Vagina (tissue), 2 donors: ENCODE measurements at regions not wholly inside any gene's neighbourhood (a gene's known extent, or its start where the extent isn't known, plus 50 kb on each side); places are given as distances from the start of the nearest gene placed in this dataset.
"Not testable (repeated sequence)": the region's sequence is repeated elsewhere in the genome, so short reads cannot be mapped to it uniquely, and the experiment has no call there.

Experiments
- DNase-seq, 2 donors: peaks; one replicate each; pipeline ENCODE4 v3.0.0-alpha.2; 2017; ENCODE audit errors: extremely low spot score in 2 of 2
- H3K27ac ChIP-seq: fragments of 200-600 bp; sonication (generic); one replicate; pipeline ENCODE4 v1.5.1; 2019
- H3K27me3 ChIP-seq: fragments of 200-600 bp; sonication (generic); one replicate; pipeline ENCODE4 v1.5.1; 2019
- H3K36me3 ChIP-seq, 2 donors: fragments of 200-600 bp; sonication (generic); one replicate each; pipeline ENCODE4 v1.5.1; 2017 to 2019
- H3K4me1 ChIP-seq: fragments of 200-600 bp; sonication (generic); one replicate; pipeline ENCODE4 v1.5.1; 2019
- H3K4me3 ChIP-seq, 2 donors: fragments of 200-600 bp; sonication (generic); 1 replicate in 1 of 2; 2 replicates in 1 of 2; pipeline ENCODE4 v1.5.1; 2016 to 2019
- H3K9me3 ChIP-seq: fragments of 200-600 bp; sonication (generic); one replicate; pipeline ENCODE4 v1.5.1; 2019
- CTCF ChIP-seq, 3 experiments: fragments of 450-650 bp in 2 of 3; fragments of 200-600 bp in 1 of 3; sonication (generic) in 1 of 3; IDR thresholded peaks; one replicate each; pipeline ENCODE4 v1.5.1; 2017 to 2019; ENCODE audit warnings: antibody characterized with exemption in 3 of 3, mild to moderate bottlenecking in 2 of 3, moderate library complexity in 2 of 3
- POLR2A ChIP-seq, 2 donors: fragments of 450-650 bp; IDR thresholded peaks; one replicate each; pipeline ENCODE4 v1.6.1; 2017; ENCODE audit warnings: antibody characterized with exemption in 2 of 2, mild to moderate bottlenecking in 2 of 2, moderate library complexity in 2 of 2
- POLR2AphosphoS5 ChIP-seq, 2 donors: sonication (generic); formaldehyde crosslinking; IDR thresholded peaks; one replicate each; pipeline ENCODE4 v1.9.0; 2017; ENCODE audit warnings: antibody characterized with exemption in 2 of 2, mild to moderate bottlenecking in 2 of 2, low read depth in 1 of 2; ENCODE audit not compliant: insufficient read depth in 1 of 2
- intact Hi-C: fragments of 100-400 bp; cut with DNase I; formaldehyde crosslinking; loops from one replicate; pipeline ENCODE4 v1.15.1; 2023

DNA sequence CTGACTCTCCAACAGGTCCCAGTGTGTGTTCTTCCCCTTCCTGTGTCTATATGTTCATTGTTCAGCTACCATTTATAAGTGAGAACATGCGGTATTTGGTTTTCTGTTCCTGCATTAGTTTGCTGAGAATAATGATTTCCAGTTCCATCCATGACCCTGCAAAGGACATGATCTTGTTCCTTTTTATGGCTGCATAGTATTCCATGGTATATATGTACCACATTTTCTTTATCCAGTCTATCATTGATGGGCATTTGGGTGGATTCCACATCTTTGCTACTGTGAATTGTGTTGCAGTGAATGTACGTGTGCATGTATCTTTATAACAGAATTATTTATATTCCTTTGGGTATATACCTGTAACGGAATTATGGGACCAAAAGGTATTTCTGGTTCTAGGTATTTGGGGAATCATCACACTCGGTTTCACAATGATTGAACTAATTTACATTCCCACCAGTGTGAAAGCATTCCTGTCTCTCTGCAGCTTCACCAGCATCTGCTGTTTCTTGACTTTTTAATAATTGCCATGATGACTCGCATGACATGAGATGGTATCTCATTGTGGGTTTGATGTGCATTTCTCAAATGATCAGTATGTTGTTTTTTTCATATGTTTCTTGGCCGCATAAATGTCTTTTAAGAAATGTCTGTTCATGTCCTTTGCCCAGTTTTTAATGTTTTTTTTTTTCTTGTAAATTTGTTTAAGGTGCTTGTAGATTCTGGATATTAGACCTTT is 60.2 kb downstream of the LSMEM1 start:
- Histone ChIP-seq H3K27ac (no peak overlapping the region), H3K4me3 (no peak overlapping the region), H3K27me3 (no peaks in the 10 kb centered on the region), H3K36me3 (no peaks in the 10 kb centered on the region), H3K9me3 (no peaks in the 10 kb centered on the region), H3K4me1 (no peaks in the 10 kb centered on the region)
- DNase-seq, result no peak
- TF ChIP-seq POLR2AphosphoS5 (IDR thresholded peaks at IDR 0.05; ENCODE audit: insufficient read depth in 1 of 2, low read depth in 1 of 2) (no peak), POLR2A (IDR thresholded peaks at IDR 0.05) (no peak), CTCF (IDR thresholded peaks at IDR 0.05) (no peak)
- intact Hi-C loops, result no loop called here

- intact Hi-C loops, result no loop called here
- H3K27me3 ChIP-seq, result no peaks in the 10 kb centered on the region
- H3K4me1 ChIP-seq, result no peaks in the 10 kb centered on the region
- H3K27ac ChIP-seq, result no peak overlapping the region
- no peaks in the 10 kb centered on the region for H3K9me3 ChIP-seq
- no peak for TF ChIP-seq POLR2AphosphoS5 (IDR thresholded peaks at IDR 0.05; ENCODE audit: insufficient read depth in 1 of 2, low read depth in 1 of 2)
- no peak for TF ChIP-seq CTCF (IDR thresholded peaks at IDR 0.05)
- no peak for TF ChIP-seq POLR2A (IDR thresholded peaks at IDR 0.05)
- DNase-seq, result no peak
- no peak overlapping the region for H3K4me3 ChIP-seq
- H3K36me3 ChIP-seq, result no peaks in the 10 kb centered on the region
Measured at GRCh38 chr7:112546723-112547513, 66.1 kb downstream of the LSMEM1 start.

DNA sequence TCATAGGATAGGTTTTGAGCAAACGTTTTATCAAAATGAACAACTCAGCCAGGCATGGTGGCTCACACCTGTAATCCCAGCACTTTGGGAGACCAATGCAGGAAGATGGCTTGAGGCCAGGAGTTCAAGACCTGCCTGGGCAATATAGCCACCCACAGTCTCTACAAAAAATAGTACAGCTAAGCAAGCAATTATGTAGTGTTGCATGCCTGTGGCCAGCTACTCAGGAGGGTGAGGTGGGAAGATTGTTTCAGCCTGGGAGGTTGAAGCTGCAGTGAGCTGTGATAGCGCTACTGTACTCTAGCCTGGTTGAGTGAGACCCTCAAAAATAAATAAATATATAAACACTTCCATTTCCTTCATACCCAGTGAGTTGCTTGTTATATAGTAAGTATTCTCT is 67.1 kb downstream of the LSMEM1 start:
- Histone ChIP-seq H3K27ac (no peak overlapping the region), H3K4me3 (no peak overlapping the region), H3K36me3 (no peaks in the 10 kb centered on the region), H3K9me3 (no peaks in the 10 kb centered on the region), H3K27me3 (no peaks in the 10 kb centered on the region), H3K4me1 (no peaks in the 10 kb centered on the region)
- intact Hi-C loops, result no loop called here
- DNase-seq, result no peak
- TF ChIP-seq POLR2A (IDR thresholded peaks at IDR 0.05) (no peak), POLR2AphosphoS5 (IDR thresholded peaks at IDR 0.05; ENCODE audit: insufficient read depth in 1 of 2, low read depth in 1 of 2) (no peak), CTCF (IDR thresholded peaks at IDR 0.05) (no peak)

DNA sequence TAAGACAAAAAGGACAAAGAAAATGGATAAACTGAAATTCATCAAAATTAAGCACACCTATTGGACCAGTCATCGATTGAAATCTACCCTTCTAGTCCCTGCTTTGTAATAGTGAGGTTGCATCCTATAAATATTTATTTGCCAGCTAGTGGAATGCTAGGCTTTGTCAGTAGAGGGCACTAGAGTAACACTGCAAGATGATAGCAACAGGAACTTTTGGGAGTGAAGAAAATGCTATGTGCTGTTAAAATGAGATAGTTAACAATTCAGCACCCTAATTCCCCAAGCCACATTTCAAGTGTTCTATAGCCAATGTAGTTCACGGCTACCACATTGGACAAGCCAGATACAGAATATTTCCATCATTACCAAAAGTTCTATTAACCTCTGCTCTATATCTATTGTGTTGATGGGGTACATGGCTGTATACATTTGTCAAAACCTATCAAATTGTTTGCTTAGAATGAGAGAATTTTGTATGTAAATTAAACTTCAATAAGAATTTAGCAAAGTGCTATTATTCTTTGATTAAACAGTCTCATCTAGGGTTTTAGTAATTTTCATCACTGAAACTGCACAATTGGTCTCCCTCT is 69.8 kb downstream of the LSMEM1 start:
- DNase-seq, result no peak
- intact Hi-C loops, result no loop called here
- H3K27ac ChIP-seq, result no peak overlapping the region
- no peaks in the 10 kb centered on the region for H3K9me3 ChIP-seq
- H3K36me3 ChIP-seq, result no peaks in the 10 kb centered on the region
- no peak overlapping the region for H3K4me3 ChIP-seq
- no peak for TF ChIP-seq POLR2A (IDR thresholded peaks at IDR 0.05)
- TF ChIP-seq CTCF (IDR thresholded peaks at IDR 0.05), result peak; percentile 59 to 87 (median 68)
- no peaks in the 10 kb centered on the region for H3K27me3 ChIP-seq
- H3K4me1 ChIP-seq, result no peaks in the 10 kb centered on the region

DNA sequence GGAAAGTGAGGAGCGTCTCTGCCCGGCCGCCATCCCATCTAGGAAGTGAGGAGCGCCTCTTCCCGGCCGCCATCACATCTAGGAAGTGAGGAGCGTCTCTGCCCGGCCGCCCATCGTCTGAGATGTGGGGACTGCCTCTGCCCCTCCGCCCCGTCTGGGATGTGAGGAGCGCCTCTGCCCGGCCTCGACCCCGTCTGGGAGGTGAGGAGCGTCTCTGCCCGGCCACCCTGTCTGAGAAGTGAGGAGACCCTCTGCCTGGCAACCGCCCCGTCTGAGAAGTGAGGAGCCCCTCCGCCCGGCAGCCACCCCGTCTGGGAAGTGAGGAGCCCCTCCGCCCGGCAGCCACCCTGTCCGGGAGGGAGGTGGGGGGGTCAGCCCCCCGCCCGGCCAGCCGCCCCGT is 70.7 kb downstream of the LSMEM1 start:
- H3K27me3 ChIP-seq, H3K4me3 ChIP-seq, H3K4me1 ChIP-seq, intact Hi-C loops, DNase-seq, H3K9me3 ChIP-seq, H3K36me3 ChIP-seq, H3K27ac ChIP-seq: not testable (repeated sequence)
